Endodermal cell (in vitro differentiated cells): ENCODE measurements at regions not wholly inside any gene's neighbourhood (a gene's known extent, or its start where the extent isn't known, plus 50 kb on each side); places are given as distances from the start of the nearest gene placed in this dataset.

ENCODE experiments used
- DNase-seq: peaks from one replicate; pipeline ENCODE4 v3.0.0-alpha.2; 2017
- H3K27ac ChIP-seq: 2 replicates; pipeline ENCODE4 v1.5.1; 2013; ENCODE audit warnings: mild to moderate bottlenecking, low read depth, low read length, moderate library complexity
- H3K27me3 ChIP-seq: 2 replicates; pipeline ENCODE4 v1.6.1; 2013; ENCODE audit warnings: mild to moderate bottlenecking, low read length, moderate library complexity; ENCODE audit not compliant: insufficient read depth, control insufficient read depth, poor library complexity, severe bottlenecking
- H3K36me3 ChIP-seq: 2 replicates; pipeline ENCODE4 v1.7.0; 2013; ENCODE audit warnings: mild to moderate bottlenecking, low read length, moderate library complexity; ENCODE audit not compliant: control insufficient read depth, insufficient read depth
- H3K4me1 ChIP-seq: one replicate; pipeline ENCODE4 v1.7.0; 2013; ENCODE audit warnings: low read length; ENCODE audit not compliant: control insufficient read depth, insufficient read depth
- H3K4me3 ChIP-seq: 2 replicates; pipeline ENCODE4 v1.5.1; 2013; ENCODE audit warnings: mild to moderate bottlenecking, low read length, moderate library complexity
- H3K9ac ChIP-seq: 2 replicates; pipeline ENCODE4 v1.6.1; 2013; ENCODE audit warnings: mild to moderate bottlenecking, low read length, moderate library complexity; ENCODE audit not compliant: poor library complexity, severe bottlenecking; ENCODE audit errors: extremely low read depth
- H3K9me3 ChIP-seq: 2 replicates; pipeline ENCODE4 v1.6.1; 2013; ENCODE audit warnings: mild to moderate bottlenecking, low read length, moderate library complexity; ENCODE audit not compliant: control insufficient read depth
- H3K27ac Mint-ChIP-seq: 2 replicates; pipeline ENCODE4 v1.8.0; 2020; ENCODE audit warnings: mixed read lengths
- H3K27me3 Mint-ChIP-seq: 2 replicates; pipeline ENCODE4 v1.8.0; 2021; ENCODE audit warnings: mild to moderate bottlenecking, mixed read lengths; ENCODE audit not compliant: insufficient read depth
- H3K36me3 Mint-ChIP-seq: 2 replicates; pipeline ENCODE4 v1.8.0; 2020; ENCODE audit warnings: low read depth, mixed read lengths
- H3K4me1 Mint-ChIP-seq: 2 replicates; pipeline ENCODE4 v1.8.0; 2020; ENCODE audit warnings: mixed read lengths
- H3K4me3 Mint-ChIP-seq: 2 replicates; pipeline ENCODE4 v1.8.0; 2020; ENCODE audit warnings: mild to moderate bottlenecking, moderate library complexity, mixed read lengths
- H3K9me3 Mint-ChIP-seq: 2 replicates; pipeline ENCODE4 v1.8.0; 2020; ENCODE audit warnings: mild to moderate bottlenecking, mixed read lengths
- WGBS, 2 experiments: methylation state at CpG; one replicate each; pipeline versions ENCODE4 v1.1.5 to v1.1.7; 2013; ENCODE audit warnings: missing lambda C conversion rate in 2 of 2, mixed read lengths in 1 of 2; ENCODE audit not compliant: insufficient coverage in 1 of 2, insufficient read length in 1 of 2; 5-methylcytosine and 5-hydroxymethylcytosine counted together
- TF ChIP-seq, protein P1 (sequence below): fragments of 200-600 bp; sonication (generic); conservative IDR thresholded peaks from 2 replicates; pipeline ENCODE4 v1.5.0; 2021; ENCODE audit warnings: antibody characterized with exemption, mild to moderate bottlenecking

DNA sequence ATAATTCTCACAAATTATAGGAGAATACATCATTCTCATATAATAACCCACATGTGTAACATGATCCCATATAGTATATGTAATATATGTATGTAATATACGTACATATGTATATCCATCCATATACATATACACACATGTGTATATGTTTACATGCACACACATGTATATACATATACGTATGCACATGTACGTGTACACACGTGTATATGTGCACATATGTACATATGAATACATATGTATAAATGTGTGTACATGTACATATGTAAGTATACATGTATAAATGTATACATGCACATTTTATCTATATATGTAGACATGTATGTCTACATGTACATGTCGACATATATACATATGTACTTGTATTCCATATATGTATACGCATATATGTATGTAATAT is 288.8 kb downstream of the NPIPA8 start:
- H3K9me3 ChIP-seq, result no peaks in the 10 kb centered on the region

DNA sequence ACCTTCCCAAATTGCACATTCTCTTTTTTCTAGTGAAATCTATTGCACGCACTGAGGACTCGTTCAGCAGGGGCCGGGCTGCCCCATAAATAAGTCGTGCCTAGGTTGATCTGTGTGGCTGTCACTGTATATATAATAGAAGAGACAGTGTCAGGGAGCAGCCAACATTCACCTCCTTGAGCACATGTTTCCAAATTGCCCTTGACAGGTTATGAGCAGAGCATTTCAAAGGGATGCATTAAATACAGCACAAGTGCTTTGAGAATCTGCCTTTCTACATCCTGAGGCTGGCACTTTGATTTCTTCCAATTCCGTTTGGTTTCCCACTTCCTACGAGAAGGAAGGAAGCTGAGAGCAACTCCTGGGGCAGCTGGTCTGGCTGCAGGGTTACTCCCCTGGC is 291.2 kb downstream of the NPIPA8 start:
- DNase-seq, result no peak
- Mint-ChIP-seq H3K9me3 (no peaks in the 10 kb centered on the region), H3K27me3 (peaks cover 22% of the 10 kb centered on the region), H3K36me3 (no peaks in the 10 kb centered on the region), H3K4me1 (peaks cover 11% of the 10 kb centered on the region), H3K4me3 (no peak overlapping the region), H3K27ac (no peak overlapping the region)
- Histone ChIP-seq H3K27ac (no peak overlapping the region), H3K4me3 (no peak overlapping the region), H3K27me3 (peaks cover 15% of the 10 kb centered on the region), H3K9me3 (no peaks in the 10 kb centered on the region), H3K9ac (no peak overlapping the region), H3K36me3 (no peaks in the 10 kb centered on the region), H3K4me1 (no peaks in the 10 kb centered on the region)
- WGBS, 2 experiments, result 90% methylated on average over 2 to 6 of the region's 6 CpGs
- TF ChIP-seq, protein P1, sequence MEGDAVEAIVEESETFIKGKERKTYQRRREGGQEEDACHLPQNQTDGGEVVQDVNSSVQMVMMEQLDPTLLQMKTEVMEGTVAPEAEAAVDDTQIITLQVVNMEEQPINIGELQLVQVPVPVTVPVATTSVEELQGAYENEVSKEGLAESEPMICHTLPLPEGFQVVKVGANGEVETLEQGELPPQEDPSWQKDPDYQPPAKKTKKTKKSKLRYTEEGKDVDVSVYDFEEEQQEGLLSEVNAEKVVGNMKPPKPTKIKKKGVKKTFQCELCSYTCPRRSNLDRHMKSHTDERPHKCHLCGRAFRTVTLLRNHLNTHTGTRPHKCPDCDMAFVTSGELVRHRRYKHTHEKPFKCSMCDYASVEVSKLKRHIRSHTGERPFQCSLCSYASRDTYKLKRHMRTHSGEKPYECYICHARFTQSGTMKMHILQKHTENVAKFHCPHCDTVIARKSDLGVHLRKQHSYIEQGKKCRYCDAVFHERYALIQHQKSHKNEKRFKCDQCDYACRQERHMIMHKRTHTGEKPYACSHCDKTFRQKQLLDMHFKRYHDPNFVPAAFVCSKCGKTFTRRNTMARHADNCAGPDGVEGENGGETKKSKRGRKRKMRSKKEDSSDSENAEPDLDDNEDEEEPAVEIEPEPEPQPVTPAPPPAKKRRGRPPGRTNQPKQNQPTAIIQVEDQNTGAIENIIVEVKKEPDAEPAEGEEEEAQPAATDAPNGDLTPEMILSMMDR, result no peak

More for the DNA sequence above, 288.8 kb downstream of the NPIPA8 start:
- H3K27ac ChIP-seq, result no peak overlapping the region
- H3K36me3 ChIP-seq, result no peaks in the 10 kb centered on the region
- H3K4me1 Mint-ChIP-seq, result no peaks in the 10 kb centered on the region
- H3K27ac Mint-ChIP-seq, result no peak overlapping the region
- TF ChIP-seq, protein P1, result no peak
- no peak overlapping the region for H3K4me3 ChIP-seq
- peaks cover 30% of the 10 kb centered on the region for H3K27me3 Mint-ChIP-seq
- no peak for DNase-seq
- no peak overlapping the region for H3K4me3 Mint-ChIP-seq
- H3K4me1 ChIP-seq, result no peaks in the 10 kb centered on the region
- H3K9ac ChIP-seq, result no peak overlapping the region
- no peaks in the 10 kb centered on the region for H3K36me3 Mint-ChIP-seq
- H3K9me3 Mint-ChIP-seq, result no peaks in the 10 kb centered on the region
- 100% methylated on average over 1 of the region's 6 CpGs; no CpG with 5 or more reads in 1 of the 2 experiments for WGBS, 2 experiments
- peaks cover 11% of the 10 kb centered on the region for H3K27me3 ChIP-seq

DNA sequence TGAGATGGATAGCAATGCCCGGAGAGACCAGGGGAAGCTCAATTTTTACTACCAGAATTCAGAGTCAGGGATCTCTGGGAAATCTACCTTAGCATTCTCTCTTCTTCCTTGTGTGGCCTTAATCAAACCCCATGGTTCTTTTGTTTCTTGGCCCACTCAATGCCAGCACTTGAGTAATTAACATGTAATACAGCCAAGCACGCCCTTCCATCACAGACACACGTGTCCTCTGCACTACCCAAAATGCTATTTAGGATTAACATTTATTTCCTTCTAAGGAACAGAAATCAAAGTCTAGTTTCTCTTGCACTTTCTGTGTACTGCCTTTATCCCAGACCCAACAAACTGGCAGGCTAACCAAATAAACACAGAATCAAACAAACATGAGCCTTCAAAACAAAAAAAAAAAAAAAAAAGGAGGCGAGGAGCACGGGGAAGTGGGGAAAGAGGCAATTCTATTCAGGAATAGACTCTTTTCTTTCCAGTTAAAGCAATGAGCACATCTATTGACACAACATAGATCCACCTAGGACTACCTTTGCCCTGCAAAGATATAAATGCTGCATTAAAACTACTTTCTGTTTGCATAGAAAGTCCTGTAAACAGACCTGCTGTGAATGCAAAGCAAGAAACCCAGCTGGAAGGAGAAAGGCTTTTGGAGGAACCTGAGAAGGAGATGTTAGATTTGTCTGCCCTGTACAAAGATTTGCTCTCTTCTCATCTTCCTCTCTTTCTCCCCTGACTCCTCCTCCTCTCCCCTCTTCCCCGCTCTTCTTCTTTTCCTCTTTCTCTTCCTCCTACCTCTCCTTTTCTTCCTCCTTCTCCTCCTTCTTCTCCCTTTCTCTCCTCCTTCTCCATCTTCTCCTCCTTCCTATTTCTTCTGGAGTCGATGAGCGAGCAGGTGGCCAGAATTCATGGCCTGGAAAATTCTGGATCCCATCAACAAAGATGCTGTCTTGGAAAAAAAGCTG is 294.4 kb downstream of the NPIPA8 start:
- Histone ChIP-seq H3K9me3 (no peaks in the 10 kb centered on the region), H3K36me3 (no peaks in the 10 kb centered on the region), H3K4me3 (no peak overlapping the region), H3K27ac (no peak overlapping the region), H3K4me1 (no peaks in the 10 kb centered on the region), H3K9ac (no peak overlapping the region), H3K27me3 (peaks cover 15% of the 10 kb centered on the region)
- peaks cover 8% of the 10 kb centered on the region for H3K27me3 Mint-ChIP-seq
- no peak overlapping the region for H3K27ac Mint-ChIP-seq
- H3K4me3 Mint-ChIP-seq, result no peak overlapping the region
- DNase-seq, result no peak
- WGBS, 2 experiments, result 61 to 86% methylated on average over 5 to 8 of the region's 8 CpGs
- TF ChIP-seq, protein P1, result no peak
- H3K9me3 Mint-ChIP-seq, result no peaks in the 10 kb centered on the region
- H3K4me1 Mint-ChIP-seq, result peaks cover 11% of the 10 kb centered on the region
- H3K36me3 Mint-ChIP-seq, result no peaks in the 10 kb centered on the region
